Endodermal cell (in vitro differentiated cells): ENCODE measurements at regions not wholly inside any gene's neighbourhood (a gene's known extent, or its start where the extent isn't known, plus 50 kb on each side); places are given as distances from the start of the nearest gene placed in this dataset.

Experiments
- DNase-seq: peaks from one replicate; pipeline ENCODE4 v3.0.0-alpha.2; 2017
- H3K27ac ChIP-seq: 2 replicates; pipeline ENCODE4 v1.5.1; 2013; ENCODE audit warnings: mild to moderate bottlenecking, low read depth, low read length, moderate library complexity
- H3K27me3 ChIP-seq: 2 replicates; pipeline ENCODE4 v1.6.1; 2013; ENCODE audit warnings: mild to moderate bottlenecking, low read length, moderate library complexity; ENCODE audit not compliant: insufficient read depth, control insufficient read depth, poor library complexity, severe bottlenecking
- H3K36me3 ChIP-seq: 2 replicates; pipeline ENCODE4 v1.7.0; 2013; ENCODE audit warnings: mild to moderate bottlenecking, low read length, moderate library complexity; ENCODE audit not compliant: control insufficient read depth, insufficient read depth
- H3K4me1 ChIP-seq: one replicate; pipeline ENCODE4 v1.7.0; 2013; ENCODE audit warnings: low read length; ENCODE audit not compliant: control insufficient read depth, insufficient read depth
- H3K4me3 ChIP-seq: 2 replicates; pipeline ENCODE4 v1.5.1; 2013; ENCODE audit warnings: mild to moderate bottlenecking, low read length, moderate library complexity
- H3K9ac ChIP-seq: 2 replicates; pipeline ENCODE4 v1.6.1; 2013; ENCODE audit warnings: mild to moderate bottlenecking, low read length, moderate library complexity; ENCODE audit not compliant: poor library complexity, severe bottlenecking; ENCODE audit errors: extremely low read depth
- H3K9me3 ChIP-seq: 2 replicates; pipeline ENCODE4 v1.6.1; 2013; ENCODE audit warnings: mild to moderate bottlenecking, low read length, moderate library complexity; ENCODE audit not compliant: control insufficient read depth
- H3K27ac Mint-ChIP-seq: 2 replicates; pipeline ENCODE4 v1.8.0; 2020; ENCODE audit warnings: mixed read lengths
- H3K27me3 Mint-ChIP-seq: 2 replicates; pipeline ENCODE4 v1.8.0; 2021; ENCODE audit warnings: mild to moderate bottlenecking, mixed read lengths; ENCODE audit not compliant: insufficient read depth
- H3K36me3 Mint-ChIP-seq: 2 replicates; pipeline ENCODE4 v1.8.0; 2020; ENCODE audit warnings: low read depth, mixed read lengths
- H3K4me1 Mint-ChIP-seq: 2 replicates; pipeline ENCODE4 v1.8.0; 2020; ENCODE audit warnings: mixed read lengths
- H3K4me3 Mint-ChIP-seq: 2 replicates; pipeline ENCODE4 v1.8.0; 2020; ENCODE audit warnings: mild to moderate bottlenecking, moderate library complexity, mixed read lengths
- H3K9me3 Mint-ChIP-seq: 2 replicates; pipeline ENCODE4 v1.8.0; 2020; ENCODE audit warnings: mild to moderate bottlenecking, mixed read lengths
- CTCF ChIP-seq: fragments of 200-600 bp; sonication (generic); conservative IDR thresholded peaks from 2 replicates; pipeline ENCODE4 v1.5.0; 2021; ENCODE audit warnings: antibody characterized with exemption, mild to moderate bottlenecking
- WGBS, 2 experiments: methylation state at CpG; one replicate each; pipeline versions ENCODE4 v1.1.5 to v1.1.7; 2013; ENCODE audit warnings: missing lambda C conversion rate in 2 of 2, mixed read lengths in 1 of 2; ENCODE audit not compliant: insufficient coverage in 1 of 2, insufficient read length in 1 of 2; 5-methylcytosine and 5-hydroxymethylcytosine counted together

- no peaks in the 10 kb centered on the region for H3K36me3 Mint-ChIP-seq
- Histone ChIP-seq H3K4me3 (no peak overlapping the region), H3K27ac (no peak overlapping the region), H3K36me3 (no peaks in the 10 kb centered on the region), H3K9ac (no peak overlapping the region), H3K27me3 (no peaks in the 10 kb centered on the region), H3K9me3 (no peaks in the 10 kb centered on the region), H3K4me1 (peaks cover 7% of the 10 kb centered on the region)
- no peak overlapping the region for H3K27ac Mint-ChIP-seq
- peaks cover 29% of the 10 kb centered on the region for H3K4me1 Mint-ChIP-seq
- DNase-seq = no peak
- no peak for TF ChIP-seq CTCF
- H3K27me3 Mint-ChIP-seq = no peaks in the 10 kb centered on the region
- H3K9me3 Mint-ChIP-seq = no peaks in the 10 kb centered on the region
- WGBS, 2 experiments = no CpG with 5 or more reads among the region's 1 CpG
- no peak overlapping the region for H3K4me3 Mint-ChIP-seq
Observed at GRCh38 chr20:12315652-12316051, 398.0 kb downstream of the BTBD3 start.

- no peak overlapping the region for H3K9ac ChIP-seq
- H3K27ac Mint-ChIP-seq = no peak overlapping the region
- H3K27me3 ChIP-seq = no peaks in the 10 kb centered on the region
- peak; percentile 56 for TF ChIP-seq CTCF
- H3K9me3 Mint-ChIP-seq = no peaks in the 10 kb centered on the region
- no peak overlapping the region for H3K4me3 ChIP-seq
- H3K4me3 Mint-ChIP-seq = no peak overlapping the region
- no peaks in the 10 kb centered on the region for H3K36me3 Mint-ChIP-seq
- no peaks in the 10 kb centered on the region for H3K36me3 ChIP-seq
- DNase-seq = peak; percentile 51
- peaks cover 33% of the 10 kb centered on the region for H3K4me1 Mint-ChIP-seq
- H3K27ac ChIP-seq = no peak overlapping the region
- peaks cover 7% of the 10 kb centered on the region for H3K4me1 ChIP-seq
- no peaks in the 10 kb centered on the region for H3K27me3 Mint-ChIP-seq
- WGBS, 2 experiments = 93 to 100% methylated on average over 2 of the region's 2 CpGs
- H3K9me3 ChIP-seq = no peaks in the 10 kb centered on the region
Observed at GRCh38 chr20:12316794-12317193, 399.1 kb downstream of the BTBD3 start.

DNA sequence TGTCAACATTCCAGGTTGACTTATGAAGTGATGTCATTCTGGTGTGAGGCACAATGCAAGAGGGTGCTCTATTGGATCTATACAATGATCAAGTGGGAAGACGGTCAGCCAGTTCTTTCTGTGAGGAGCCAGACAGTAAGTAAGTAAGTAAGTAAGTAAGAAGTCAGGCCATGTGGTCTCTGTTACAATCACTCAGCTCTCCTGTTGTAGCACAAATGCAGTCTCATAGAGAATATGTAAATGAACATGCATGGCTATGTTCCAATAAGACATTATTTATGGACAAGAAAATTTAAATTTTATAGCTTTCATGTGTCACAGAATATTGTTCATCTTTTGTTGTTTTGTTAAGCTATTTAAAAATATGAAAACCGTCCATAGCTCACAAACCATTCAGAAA is 399.7 kb downstream of the BTBD3 start:
- no peaks in the 10 kb centered on the region for H3K36me3 ChIP-seq
- 86 to 91% methylated on average over 1 to 2 of the region's 2 CpGs for WGBS, 2 experiments
- DNase-seq = no peak
- peaks cover 7% of the 10 kb centered on the region for H3K4me1 ChIP-seq
- H3K9ac ChIP-seq = no peak overlapping the region
- H3K4me1 Mint-ChIP-seq = peaks cover 33% of the 10 kb centered on the region
- no peaks in the 10 kb centered on the region for H3K9me3 Mint-ChIP-seq
- H3K27me3 Mint-ChIP-seq = no peaks in the 10 kb centered on the region
- no peak overlapping the region for H3K4me3 ChIP-seq
- no peaks in the 10 kb centered on the region for H3K9me3 ChIP-seq
- no peak overlapping the region for H3K27ac ChIP-seq
- no peaks in the 10 kb centered on the region for H3K36me3 Mint-ChIP-seq
- H3K27ac Mint-ChIP-seq = no peak overlapping the region
- TF ChIP-seq CTCF = no peak
- no peaks in the 10 kb centered on the region for H3K27me3 ChIP-seq
- H3K4me3 Mint-ChIP-seq = no peak overlapping the region
